K562 (cell line): ENCODE measurements at regions not wholly inside any gene's neighbourhood (a gene's known extent, or its start where the extent isn't known, plus 50 kb on each side); places are given as distances from the start of the nearest gene placed in this dataset.

Experiments used
- CTCF ChIP-seq, 3 experiments: IDR thresholded peaks in 2 of 3; conservative IDR thresholded peaks in 1 of 3; 2 replicates each; pipeline ENCODE4 v1.5.1; 2011 to 2012; ENCODE audit warnings: low read length in 3 of 3, mild to moderate bottlenecking in 3 of 3, control low read depth in 2 of 3, improper control_type of control experiment in 1 of 3, inconsistent platforms in 1 of 3, low read depth in 1 of 3, mixed read lengths in 1 of 3, moderate library complexity in 1 of 3; ENCODE audit not compliant: insufficient read depth in 2 of 3
- KDM1A ChIP-seq, 2 experiments: fragments of 450-650 bp; IDR thresholded peaks; 2 replicates each; pipeline ENCODE4 v1.6.1; 2016; ENCODE audit warnings: mild to moderate bottlenecking in 2 of 2
- MCM5 ChIP-seq: fragments of 450-650 bp; IDR thresholded peaks from 2 replicates; pipeline ENCODE4 v1.6.1; 2016; ENCODE audit warnings: low read depth
- NCOA1 ChIP-seq: fragments of 450-650 bp; IDR thresholded peaks from 2 replicates; pipeline ENCODE4 v1.6.1; 2016; ENCODE audit warnings: low read depth
- NFE2 ChIP-seq: IDR thresholded peaks from 2 replicates; pipeline ENCODE4 v1.6.1; 2014; ENCODE audit warnings: antibody characterized with exemption, low read depth
- NFYB ChIP-seq: IDR thresholded peaks from 2 replicates; pipeline ENCODE4 v1.6.1; 2011; ENCODE audit warnings: mild to moderate bottlenecking, moderate library complexity; ENCODE audit not compliant: insufficient read length; ENCODE audit errors: extremely low read depth
- SMAD1 ChIP-seq: fragments of 150-350 bp; IDR thresholded peaks from 2 replicates; pipeline ENCODE4 v1.6.1; 2014; ENCODE audit warnings: low read length, low read depth; ENCODE audit not compliant: partially characterized antibody
- ZBTB7A ChIP-seq: IDR thresholded peaks from 2 replicates; pipeline ENCODE4 v1.6.1; 2011; ENCODE audit warnings: low read depth, mild to moderate bottlenecking, low read length, moderate library complexity, borderline replicate concordance; ENCODE audit not compliant: control insufficient read depth

- TF ChIP-seq SMAD1 (no peak), ZBTB7A (no peak), NFYB (no peak), KDM1A (IDR thresholded peaks at IDR 0.05) (no peak), NCOA1 (no peak), CTCF (IDR thresholded peaks at IDR 0.05 in 2 of 3, conservative IDR thresholded peaks at IDR 0.05 in 1 of 3; ENCODE audit: insufficient read depth in 2 of 3, low read depth in 1 of 3, low read length in 3 of 3) (no peak), NFE2 (no peak), MCM5 (no peak)
These were observed 181.1 kb upstream of the DAB2 start for GRCh38 chr5:39605588-39606575.
